NCI-H2171 (cell line): ENCODE measurements at regions not wholly inside any gene's neighbourhood (a gene's known extent, or its start where the extent isn't known, plus 50 kb on each side); places are given as distances from the start of the nearest gene placed in this dataset.

Source experiments
- DNase-seq: peaks from one replicate; lab custom pipeline; 2025; lab: John Stamatoyannopoulos, UW

GRCh38 chr7:15751191-15751701 lies 64.8 kb upstream of the MEOX2 start:
- no peak for DNase-seq

GRCh38 chr7:15750727-15751126 lies 64.2 kb upstream of the MEOX2 start:
- no peak for DNase-seq

- no peak for DNase-seq
Measured at GRCh38 chr7:15749631-15750030, 63.1 kb upstream of the MEOX2 start.

GRCh38 chr7:15747712-15748111 lies 61.2 kb upstream of the MEOX2 start:
- no peak for DNase-seq

- no peak for DNase-seq
Measured at GRCh38 chr7:15747301-15747700, 60.8 kb upstream of the MEOX2 start.

GRCh38 chr7:15743926-15744480 lies 57.5 kb upstream of the MEOX2 start:
- DNase-seq: no peak

- DNase-seq: no peak
Measured at GRCh38 chr7:15737601-15738000, 51.1 kb upstream of the MEOX2 start.
